Nephron (organoid): ENCODE measurements at regions not wholly inside any gene's neighbourhood (a gene's known extent, or its start where the extent isn't known, plus 50 kb on each side); places are given as distances from the start of the nearest gene placed in this dataset.

ENCODE experiments used
- H3K27ac Mint-ChIP-seq, 3 experiments: 2 replicates each; pipeline ENCODE4 v1.8.0; 2020; ENCODE audit warnings: mixed read lengths in 3 of 3, mild to moderate bottlenecking in 2 of 3, moderate library complexity in 1 of 3
- H3K27me3 Mint-ChIP-seq: 2 replicates; pipeline ENCODE4 v1.8.0; 2021; ENCODE audit warnings: low read depth, mild to moderate bottlenecking, moderate library complexity, mixed read lengths
- H3K36me3 Mint-ChIP-seq: 2 replicates; pipeline ENCODE4 v1.8.0; 2020; ENCODE audit warnings: low read depth, mixed read lengths
- H3K4me1 Mint-ChIP-seq: 2 replicates; pipeline ENCODE4 v1.8.0; 2020; ENCODE audit warnings: mixed read lengths
- H3K4me3 Mint-ChIP-seq, 3 experiments: 2 replicates each; pipeline ENCODE4 v1.8.0; 2020; ENCODE audit warnings: mild to moderate bottlenecking in 3 of 3, mixed read lengths in 3 of 3, moderate library complexity in 2 of 3
- H3K9me3 Mint-ChIP-seq: 2 replicates; pipeline ENCODE4 v1.8.0; 2020; ENCODE audit warnings: mixed read lengths
- TF ChIP-seq, protein P1 (sequence below), 3 experiments: fragments of 200-600 bp; sonication (generic); IDR thresholded peaks; one replicate each; pipeline ENCODE4 v1.5.0; 2021; ENCODE audit warnings: antibody characterized with exemption in 3 of 3; ENCODE audit not compliant: unreplicated experiment in 3 of 3

GRCh38 chr14:46499521-46499920 is 152.1 kb downstream of the RPL10L start:
- no peaks in the 10 kb centered on the region for H3K36me3 Mint-ChIP-seq
- no peaks in the 10 kb centered on the region for H3K4me1 Mint-ChIP-seq
- no peak overlapping the region for H3K27ac Mint-ChIP-seq
- peaks cover 6% of the 10 kb centered on the region for H3K9me3 Mint-ChIP-seq
- no peak overlapping the region for H3K4me3 Mint-ChIP-seq
- H3K27me3 Mint-ChIP-seq: no peaks in the 10 kb centered on the region
- TF ChIP-seq, protein P1, sequence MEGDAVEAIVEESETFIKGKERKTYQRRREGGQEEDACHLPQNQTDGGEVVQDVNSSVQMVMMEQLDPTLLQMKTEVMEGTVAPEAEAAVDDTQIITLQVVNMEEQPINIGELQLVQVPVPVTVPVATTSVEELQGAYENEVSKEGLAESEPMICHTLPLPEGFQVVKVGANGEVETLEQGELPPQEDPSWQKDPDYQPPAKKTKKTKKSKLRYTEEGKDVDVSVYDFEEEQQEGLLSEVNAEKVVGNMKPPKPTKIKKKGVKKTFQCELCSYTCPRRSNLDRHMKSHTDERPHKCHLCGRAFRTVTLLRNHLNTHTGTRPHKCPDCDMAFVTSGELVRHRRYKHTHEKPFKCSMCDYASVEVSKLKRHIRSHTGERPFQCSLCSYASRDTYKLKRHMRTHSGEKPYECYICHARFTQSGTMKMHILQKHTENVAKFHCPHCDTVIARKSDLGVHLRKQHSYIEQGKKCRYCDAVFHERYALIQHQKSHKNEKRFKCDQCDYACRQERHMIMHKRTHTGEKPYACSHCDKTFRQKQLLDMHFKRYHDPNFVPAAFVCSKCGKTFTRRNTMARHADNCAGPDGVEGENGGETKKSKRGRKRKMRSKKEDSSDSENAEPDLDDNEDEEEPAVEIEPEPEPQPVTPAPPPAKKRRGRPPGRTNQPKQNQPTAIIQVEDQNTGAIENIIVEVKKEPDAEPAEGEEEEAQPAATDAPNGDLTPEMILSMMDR (IDR thresholded peaks at IDR 0.05; ENCODE audit: unreplicated experiment in 3 of 3): no peak

GRCh38 chr14:46496409-46496808 is 155.2 kb downstream of the RPL10L start:
- TF ChIP-seq, protein P1 (IDR thresholded peaks at IDR 0.05; ENCODE audit: unreplicated experiment in 3 of 3): no peak
- Mint-ChIP-seq H3K9me3 (peaks cover 6% of the 10 kb centered on the region), H3K4me1 (no peaks in the 10 kb centered on the region), H3K27ac (no peak overlapping the region), H3K36me3 (no peaks in the 10 kb centered on the region), H3K27me3 (no peaks in the 10 kb centered on the region), H3K4me3 (no peak overlapping the region)

DNA sequence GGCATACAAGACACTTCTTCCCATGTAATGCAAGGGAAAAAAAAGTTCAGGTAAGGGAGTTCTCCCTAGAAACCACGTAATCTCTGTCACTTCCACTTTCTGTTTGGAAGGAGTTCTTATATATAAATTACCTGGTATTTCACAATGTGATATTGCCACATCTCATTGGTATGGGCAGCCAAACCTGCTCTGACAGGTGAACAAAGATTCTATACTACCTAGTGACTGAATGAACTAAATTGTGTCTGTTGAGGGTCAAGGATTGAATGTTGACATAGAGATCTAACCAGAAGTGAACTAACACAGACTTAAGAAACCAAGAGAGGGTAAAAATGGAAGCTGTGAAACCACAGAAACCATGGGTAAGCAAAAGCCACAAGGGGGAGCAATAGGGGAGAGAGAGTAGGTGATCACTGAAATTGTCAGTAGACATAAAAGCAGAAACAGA is 161.3 kb downstream of the RPL10L start:
- Mint-ChIP-seq H3K27ac (no peak overlapping the region), H3K4me1 (no peaks in the 10 kb centered on the region), H3K4me3 (no peak overlapping the region), H3K27me3 (no peaks in the 10 kb centered on the region), H3K9me3 (no peaks in the 10 kb centered on the region), H3K36me3 (no peaks in the 10 kb centered on the region)
- TF ChIP-seq, protein P1 (IDR thresholded peaks at IDR 0.05; ENCODE audit: unreplicated experiment in 3 of 3): peak in 1 of 3 experiments; percentile 23

DNA sequence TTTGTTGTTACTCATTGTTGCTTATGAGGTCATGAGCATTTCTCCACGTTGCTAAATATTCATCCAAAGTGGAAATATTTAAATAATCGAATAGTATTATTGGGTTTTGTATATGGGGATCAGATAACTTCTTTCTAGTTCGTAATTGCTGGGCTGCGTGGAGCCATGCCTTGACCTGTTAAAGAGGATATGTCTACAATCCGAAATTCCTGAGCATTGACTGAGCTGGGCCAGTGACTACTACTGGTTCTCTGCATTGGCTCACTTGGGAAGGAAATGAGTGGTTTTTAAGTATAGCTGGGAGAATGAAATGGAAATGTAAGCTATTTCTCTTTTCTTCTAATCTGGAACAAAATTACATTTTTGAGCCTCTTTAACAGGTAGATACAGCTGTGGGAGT is 163.2 kb downstream of the RPL10L start:
- Mint-ChIP-seq H3K36me3 (no peaks in the 10 kb centered on the region), H3K27ac (no peak overlapping the region), H3K9me3 (no peaks in the 10 kb centered on the region), H3K27me3 (no peaks in the 10 kb centered on the region), H3K4me3 (no peak overlapping the region), H3K4me1 (no peaks in the 10 kb centered on the region)
- TF ChIP-seq, protein P1 (IDR thresholded peaks at IDR 0.05; ENCODE audit: unreplicated experiment in 3 of 3): no peak

GRCh38 chr14:46487582-46488350 is 163.8 kb downstream of the RPL10L start:
- no peaks in the 10 kb centered on the region for H3K27me3 Mint-ChIP-seq
- H3K4me1 Mint-ChIP-seq: no peaks in the 10 kb centered on the region
- H3K4me3 Mint-ChIP-seq: no peak overlapping the region
- TF ChIP-seq, protein P1 (IDR thresholded peaks at IDR 0.05; ENCODE audit: unreplicated experiment in 3 of 3): no peak
- no peaks in the 10 kb centered on the region for H3K36me3 Mint-ChIP-seq
- H3K9me3 Mint-ChIP-seq: no peaks in the 10 kb centered on the region
- no peak overlapping the region for H3K27ac Mint-ChIP-seq

GRCh38 chr14:46482200-46482599 is 169.4 kb downstream of the RPL10L start:
- Mint-ChIP-seq H3K4me3 (no peak overlapping the region), H3K9me3 (peaks cover 3% of the 10 kb centered on the region)
- TF ChIP-seq, protein P1 (IDR thresholded peaks at IDR 0.05; ENCODE audit: unreplicated experiment in 3 of 3): no peak

More at GRCh38 chr14:46482200-46482599, 169.4 kb downstream of the RPL10L start:
- Mint-ChIP-seq H3K27me3 (no peaks in the 10 kb centered on the region), H3K36me3 (no peaks in the 10 kb centered on the region), H3K27ac (no peak overlapping the region), H3K4me1 (no peaks in the 10 kb centered on the region)
